H1 (cell line): ENCODE measurements at regions not wholly inside any gene's neighbourhood (a gene's known extent, or its start where the extent isn't known, plus 50 kb on each side); places are given as distances from the start of the nearest gene placed in this dataset.

Experiments
- CTCF ChIA-PET: fragments of 300-600 bp; sonication (Branson Sonifier 250); formaldehyde crosslinking; loops from one replicate; lab custom pipeline; 2021; ENCODE audit not compliant: partially characterized antibody; lab: Charles Lee
- POLR2A ChIA-PET: fragments of 300-600 bp; sonication (Branson Sonifier 250); formaldehyde crosslinking; loops from one replicate; lab custom pipeline; 2021; ENCODE audit warnings: inconsistent platforms; ENCODE audit not compliant: partially characterized antibody; lab: Charles Lee
- DNase-seq, 2 experiments: peaks; one replicate each; pipeline versions ENCODE4 v3.0.0 to v3.0.0-alpha.2; 2010 to 2022; ENCODE audit warnings: low spot score in 2 of 2, low read depth in 1 of 2, mixed read lengths in 1 of 2
- FAIRE-seq: peaks from 2 replicates; lab custom pipeline; 2011; peaks lifted over from hg19 to GRCh38; lab: Jason Lieb, UNC
- H2AFZ ChIP-seq: 2 replicates; pipeline ENCODE4 v1.8.1; 2012; ENCODE audit warnings: low read length, inconsistent platforms
- H2AK5ac ChIP-seq: 2 replicates; pipeline ENCODE4 v1.6.1; 2013; ENCODE audit warnings: low read depth, low read length
- H2BK120ac ChIP-seq: replicated peaks from 2 replicates; pipeline ENCODE3; 2013; ENCODE audit warnings: low read depth, low read length, inconsistent platforms
- H2BK12ac ChIP-seq: 2 replicates; pipeline ENCODE4 v1.6.1; 2013; ENCODE audit warnings: low read depth, low read length
- H2BK15ac ChIP-seq: 2 replicates; pipeline ENCODE4 v1.6.1; 2013; ENCODE audit warnings: low read length
- H2BK20ac ChIP-seq: 2 replicates; pipeline ENCODE4 v1.6.1; 2013; ENCODE audit warnings: low read length
- H2BK5ac ChIP-seq: 2 replicates; pipeline ENCODE4 v1.6.1; 2013; ENCODE audit warnings: low read depth, low read length
- H3K14ac ChIP-seq: 2 replicates; pipeline ENCODE4 v1.6.1; 2013; ENCODE audit warnings: inconsistent platforms; ENCODE audit not compliant: insufficient read length
- H3K18ac ChIP-seq: 2 replicates; pipeline ENCODE4 v1.6.1; 2013; ENCODE audit warnings: low read length; ENCODE audit errors: extremely low read depth
- H3K23ac ChIP-seq: 2 replicates; pipeline ENCODE4 v1.6.1; 2013; ENCODE audit warnings: inconsistent platforms; ENCODE audit not compliant: insufficient read length
- H3K23me2 ChIP-seq: 2 replicates; pipeline ENCODE4 v1.6.1; 2013; ENCODE audit warnings: low read depth, low read length
- H3K27ac ChIP-seq: 2 replicates; pipeline ENCODE4 v1.6.1; 2011; ENCODE audit warnings: low read depth, low read length, inconsistent platforms
- H3K27me3 ChIP-seq, 4 experiments: replicated peaks in 1 of 4; 1 replicate in 1 of 4; 2 replicates in 3 of 4; pipeline versions ENCODE4 v1.6.1 to v1.8.1; 2011 to 2013; ENCODE audit warnings: low read length in 3 of 4, mild to moderate bottlenecking in 3 of 4, inconsistent platforms in 2 of 4, mixed read lengths in 2 of 4, moderate library complexity in 1 of 4; ENCODE audit not compliant: control insufficient read depth in 3 of 4, insufficient read depth in 3 of 4; ENCODE audit errors: extremely low read depth in 1 of 4
- H3K36me3 ChIP-seq, 4 experiments: 2 replicates each; pipeline versions ENCODE4 v1.6.1 to v1.8.1; 2011 to 2013; ENCODE audit warnings: mild to moderate bottlenecking in 4 of 4, low read length in 3 of 4, moderate library complexity in 2 of 4, control low read depth in 1 of 4, inconsistent platforms in 1 of 4; ENCODE audit not compliant: insufficient read depth in 4 of 4, control insufficient read depth in 2 of 4
- H3K4ac ChIP-seq: replicated peaks from 2 replicates; pipeline ENCODE3; 2013; ENCODE audit warnings: low read length, low read depth, mixed read lengths, inconsistent platforms; ENCODE audit not compliant: insufficient read length
- H3K4me1 ChIP-seq, 4 experiments: replicated peaks in 1 of 4; 1 replicate in 1 of 4; 2 replicates in 3 of 4; pipeline versions ENCODE4 v1.6.1 to v1.8.1; 2011 to 2013; ENCODE audit warnings: low read length in 3 of 4, inconsistent platforms in 2 of 4, mixed read lengths in 1 of 4; ENCODE audit not compliant: insufficient read depth in 4 of 4, control insufficient read depth in 3 of 4
- H3K4me2 ChIP-seq, 2 experiments: 2 replicates each; pipeline versions ENCODE4 v1.6.1 to v1.8.1; 2011 to 2013; ENCODE audit warnings: low read depth in 2 of 2, low read length in 2 of 2, control low read depth in 1 of 2, inconsistent platforms in 1 of 2, mild to moderate bottlenecking in 1 of 2; ENCODE audit not compliant: insufficient read depth in 1 of 2
- H3K4me3 ChIP-seq, 4 experiments: fragments of 200-600, 300-600 bp in 1 of 4; sonication (generic), shearing (Covaris generic), sonication (Bioruptor Twin) in 1 of 4; 2 replicates each; pipeline versions ENCODE4 v1.5.1 to v1.8.1; 2011 to 2016; ENCODE audit warnings: low read length in 4 of 4, low read depth in 3 of 4, control low read depth in 2 of 4, inconsistent platforms in 2 of 4, mild to moderate bottlenecking in 2 of 4, mixed read lengths in 1 of 4, moderate library complexity in 1 of 4; ENCODE audit not compliant: insufficient read depth in 2 of 4; ENCODE audit errors: extremely low read depth in 1 of 4
- H3K56ac ChIP-seq: replicated peaks from 2 replicates; pipeline ENCODE3; 2013; ENCODE audit warnings: low read depth, mild to moderate bottlenecking, mixed read lengths, low read length, inconsistent platforms; ENCODE audit not compliant: insufficient read length
- H3K79me1 ChIP-seq: 2 replicates; pipeline ENCODE4 v1.6.1; 2013; ENCODE audit warnings: low read depth, low read length, control low read depth
- H3K79me2 ChIP-seq, 2 experiments: 2 replicates each; pipeline versions ENCODE4 v1.6.1 to v1.8.1; 2012 to 2013; ENCODE audit warnings: low read length in 2 of 2, mild to moderate bottlenecking in 2 of 2, inconsistent platforms in 1 of 2; ENCODE audit not compliant: insufficient read depth in 2 of 2, control insufficient read depth in 1 of 2
- H3K9ac ChIP-seq, 4 experiments: replicated peaks in 1 of 4; 1 replicate in 1 of 4; 2 replicates in 3 of 4; pipeline versions ENCODE4 v1.6.1 to v1.8.1; 2011 to 2013; ENCODE audit warnings: low read depth in 3 of 4, low read length in 3 of 4, control low read depth in 2 of 4, mild to moderate bottlenecking in 2 of 4, moderate library complexity in 2 of 4, inconsistent platforms in 1 of 4; ENCODE audit errors: extremely low read depth in 1 of 4
- H3K9me3 ChIP-seq, 2 experiments: 2 replicates each; pipeline versions ENCODE4 v1.6.1 to v1.8.1; 2012 to 2013; ENCODE audit warnings: mild to moderate bottlenecking in 2 of 2, moderate library complexity in 2 of 2, control low read depth in 1 of 2, inconsistent platforms in 1 of 2, low read depth in 1 of 2, low read length in 1 of 2, mixed read lengths in 1 of 2; ENCODE audit not compliant: insufficient read depth in 2 of 2
- H4K20me1 ChIP-seq, 2 experiments: replicated peaks in 1 of 2; 2 replicates each; pipeline versions ENCODE3 to v1.8.1; 2011 to 2013; ENCODE audit warnings: inconsistent platforms in 2 of 2, low read length in 2 of 2, mild to moderate bottlenecking in 1 of 2; ENCODE audit not compliant: insufficient read depth in 2 of 2, control insufficient read depth in 1 of 2
- H4K5ac ChIP-seq: 2 replicates; pipeline ENCODE4 v1.6.1; 2013; ENCODE audit warnings: low read length, low read depth, mixed read lengths, inconsistent platforms; ENCODE audit not compliant: insufficient read length
- H4K8ac ChIP-seq: 2 replicates; pipeline ENCODE4 v1.8.0; 2013; ENCODE audit warnings: mild to moderate bottlenecking, moderate library complexity, low read length, inconsistent platforms; ENCODE audit not compliant: insufficient read depth; ENCODE audit errors: extremely low read depth
- H4K91ac ChIP-seq: replicated peaks from 2 replicates; pipeline ENCODE3; 2013; ENCODE audit warnings: low read length, mixed read lengths, inconsistent platforms; ENCODE audit not compliant: insufficient read length
- ATF3 ChIP-seq: IDR thresholded peaks from 2 replicates; pipeline ENCODE4 v1.6.1; 2011; ENCODE audit warnings: low read depth, mild to moderate bottlenecking, low read length; ENCODE audit not compliant: insufficient read depth
- CEBPB ChIP-seq: IDR thresholded peaks from 2 replicates; pipeline ENCODE4 v1.6.1; 2012; ENCODE audit warnings: low read depth, low read length
- HDAC6 ChIP-seq: IDR thresholded peaks from one replicate; pipeline ENCODE4 v1.7.1; 2012; ENCODE audit warnings: low read depth, mild to moderate bottlenecking, inconsistent platforms, low read length, moderate library complexity
- WGBS, 2 experiments: shearing (Covaris generic) in 1 of 2; methylation state at CpG; one replicate each; pipeline versions ENCODE4 v1.1.6 to v1.1.7; 2013 to 2015; ENCODE audit warnings: low lambda C conversion rate in 2 of 2, mixed read lengths in 2 of 2, inconsistent platforms in 1 of 2, low coverage in 1 of 2, missing lambda C conversion rate in 1 of 2; ENCODE audit not compliant: insufficient replicate concordance in 2 of 2, insufficient coverage in 1 of 2, insufficient read length in 1 of 2; ENCODE audit errors: extremely low coverage in 1 of 2, missing lambda C conversion rate in 1 of 2; 5-methylcytosine and 5-hydroxymethylcytosine counted together

- Histone ChIP-seq H2AK5ac (no peak overlapping the region), H3K23me2 (no peaks in the 10 kb centered on the region), H3K27ac (no peak overlapping the region), H2BK15ac (no peak overlapping the region), H3K4me2 (no peak overlapping the region), H3K4ac (no peak overlapping the region), H3K23ac (no peak overlapping the region), H2BK20ac (no peak overlapping the region), H3K56ac (no peak overlapping the region), H3K9me3 (peaks cover 5 to 8% of the 10 kb centered on the region in 2 experiments; a peak in 1 of 4 replicates), H3K79me2 (no peaks in the 10 kb centered on the region), H2BK12ac (no peak overlapping the region), H4K91ac (no peak overlapping the region), H3K36me3 (no peaks in the 10 kb centered on the region), H3K4me1 (no peaks in the 10 kb centered on the region), H3K27me3 (no peaks in the 10 kb centered on the region), H2BK120ac (no peak overlapping the region), H4K5ac (no peak overlapping the region), H2BK5ac (no peak overlapping the region), H3K18ac (no peak overlapping the region), H4K20me1 (no peaks in the 10 kb centered on the region), H4K8ac (no peak overlapping the region), H3K79me1 (no peaks in the 10 kb centered on the region), H3K14ac (no peak overlapping the region), H3K9ac (no peak overlapping the region), H3K4me3 (no peak overlapping the region), H2AFZ (no peak overlapping the region)
- TF ChIP-seq HDAC6 (no peak), ATF3 (no peak), CEBPB (no peak)
- WGBS, 2 experiments: 88% methylated on average over 1 of the region's 1 CpG; no CpG with 5 or more reads in 1 of the 2 experiments
- FAIRE-seq (no peak), DNase-seq (no peak)
- POLR2A ChIA-PET: no interaction called here
- CTCF ChIA-PET: interaction anchor here (0.7 kb wide), 1 partner anchor 940 kb away, joined by 3 read pairs; no protein-coding TSS in a partner anchor
These were observed 78.4 kb downstream of the POU4F1 start for GRCh38 chr13:78524936-78525335.
